Muscle layer of duodenum (tissue), 2 donors: ENCODE measurements at regions not wholly inside any gene's neighbourhood (a gene's known extent, or its start where the extent isn't known, plus 50 kb on each side); places are given as distances from the start of the nearest gene placed in this dataset.
"Not testable (repeated sequence)": the region's sequence is repeated elsewhere in the genome, so short reads cannot be mapped to it uniquely, and the experiment has no call there.

Source experiments
- H3K27ac ChIP-seq: one replicate; pipeline ENCODE4 v1.7.0; 2013; ENCODE audit warnings: mild to moderate bottlenecking, low read length
- H3K27me3 ChIP-seq: one replicate; pipeline ENCODE4 v1.7.0; 2013; ENCODE audit warnings: low read depth, mild to moderate bottlenecking, control low read depth, low read length
- H3K36me3 ChIP-seq, 2 donors: one replicate each; pipeline ENCODE4 v1.7.0; 2013; ENCODE audit warnings: low read length in 2 of 2, control low read depth in 1 of 2, mild to moderate bottlenecking in 1 of 2; ENCODE audit not compliant: insufficient read depth in 2 of 2, control insufficient read depth in 1 of 2
- H3K4me1 ChIP-seq, 2 donors: one replicate each; pipeline ENCODE4 v1.7.0; 2013; ENCODE audit warnings: low read length in 2 of 2, mild to moderate bottlenecking in 2 of 2, control low read depth in 1 of 2, moderate library complexity in 1 of 2; ENCODE audit not compliant: insufficient read depth in 2 of 2, control insufficient read depth in 1 of 2
- H3K4me3 ChIP-seq, 2 donors: one replicate each; pipeline ENCODE4 v1.7.0; 2013; ENCODE audit warnings: low read length in 2 of 2, low read depth in 1 of 2, mild to moderate bottlenecking in 1 of 2
- H3K9me3 ChIP-seq, 2 donors: one replicate each; pipeline ENCODE4 v1.7.0; 2013; ENCODE audit warnings: low read length in 2 of 2, control low read depth in 1 of 2, mild to moderate bottlenecking in 1 of 2; ENCODE audit not compliant: control insufficient read depth in 1 of 2
- donor health status: healthy.

GRCh38 chr1:41980827-41981653 lies 62.3 kb upstream of the HIVEP3 start:
- Histone ChIP-seq H3K27ac (no peak overlapping the region), H3K36me3 (no peaks in the 10 kb centered on the region), H3K4me1 (no peaks in the 10 kb centered on the region), H3K4me3 (no peak overlapping the region), H3K27me3 (no peaks in the 10 kb centered on the region), H3K9me3 (no peaks in the 10 kb centered on the region)

GRCh38 chr1:41978986-41979385 lies 60.3 kb upstream of the HIVEP3 start:
- H3K36me3 ChIP-seq: no peaks in the 10 kb centered on the region
- H3K9me3 ChIP-seq: no peaks in the 10 kb centered on the region
- H3K27ac ChIP-seq: no peak overlapping the region
- H3K4me3 ChIP-seq: no peak overlapping the region
- no peaks in the 10 kb centered on the region for H3K4me1 ChIP-seq
- no peaks in the 10 kb centered on the region for H3K27me3 ChIP-seq

- H3K4me3 ChIP-seq: no peak overlapping the region
- no peaks in the 10 kb centered on the region for H3K36me3 ChIP-seq
- H3K9me3 ChIP-seq: no peaks in the 10 kb centered on the region
- no peaks in the 10 kb centered on the region for H3K27me3 ChIP-seq
- no peak overlapping the region for H3K27ac ChIP-seq
- no peaks in the 10 kb centered on the region for H3K4me1 ChIP-seq
Measured at GRCh38 chr1:41977326-41977725, 58.6 kb upstream of the HIVEP3 start.

- no peak overlapping the region for H3K27ac ChIP-seq
Measured at GRCh38 chr1:41976671-41977070, 57.9 kb upstream of the HIVEP3 start.

GRCh38 chr1:41975850-41976569 lies 57.3 kb upstream of the HIVEP3 start:
- H3K27ac ChIP-seq: no peak overlapping the region
- H3K27me3 ChIP-seq: no peaks in the 10 kb centered on the region
- H3K4me3 ChIP-seq: no peak overlapping the region

More at GRCh38 chr1:41976671-41977070, 57.9 kb upstream of the HIVEP3 start:
- Histone ChIP-seq H3K9me3 (no peaks in the 10 kb centered on the region), H3K4me3 (no peak overlapping the region), H3K4me1 (no peaks in the 10 kb centered on the region), H3K36me3 (no peaks in the 10 kb centered on the region), H3K27me3 (no peaks in the 10 kb centered on the region)

GRCh38 chr1:41975121-41975520 lies 56.4 kb upstream of the HIVEP3 start:
- Histone ChIP-seq H3K27me3 (no peaks in the 10 kb centered on the region), H3K4me1 (no peaks in the 10 kb centered on the region), H3K4me3 (no peak overlapping the region), H3K36me3 (no peaks in the 10 kb centered on the region), H3K27ac (no peak overlapping the region), H3K9me3 (no peaks in the 10 kb centered on the region)

More at GRCh38 chr1:41975850-41976569, 57.3 kb upstream of the HIVEP3 start:
- Histone ChIP-seq H3K36me3 (no peaks in the 10 kb centered on the region), H3K4me1 (no peaks in the 10 kb centered on the region), H3K9me3 (no peaks in the 10 kb centered on the region)

GRCh38 chr1:41968557-41968956 lies 49.8 kb upstream of the HIVEP3 start:
- not testable (repeated sequence) for H3K9me3 ChIP-seq, H3K27ac ChIP-seq, H3K36me3 ChIP-seq, H3K4me3 ChIP-seq, H3K4me1 ChIP-seq, H3K27me3 ChIP-seq
